Naive thymus-derived CD4-positive, alpha-beta T cell (primary cell): ENCODE measurements at regions not wholly inside any gene's neighbourhood (a gene's known extent, or its start where the extent isn't known, plus 50 kb on each side); places are given as distances from the start of the nearest gene placed in this dataset.

Experiments used
- ATAC-seq: fragments of 150-1000 bp; cut with Tn5 transposase; 2 replicates; pipeline ENCODE4 v1.10.0; 2021; ENCODE audit warnings: mild to moderate bottlenecking, moderate library complexity
- CTCF ChIA-PET: fragments of 350-600 bp; sonication (Branson Sonifier 250); formaldehyde crosslinking; loops from one replicate; lab custom pipeline; 2021; ENCODE audit warnings: antibody characterized with exemption; lab: Charles Lee
- POLR2A ChIA-PET: fragments of 350-600 bp; sonication (Branson Sonifier 250); formaldehyde crosslinking; loops from one replicate; lab custom pipeline; 2021; ENCODE audit warnings: antibody characterized with exemption, inconsistent platforms; lab: Charles Lee
- DNase-seq, 9 donors: peaks; one replicate each; pipeline versions ENCODE4 v3.0.0 to v3.0.0-alpha.2; 2020 to 2022; ENCODE audit warnings: mixed read lengths in 1 of 9
- H3K27ac ChIP-seq: one replicate; pipeline ENCODE4 v1.7.0; 2013; ENCODE audit warnings: mild to moderate bottlenecking, low read depth, low read length, moderate library complexity
- H3K27me3 ChIP-seq, 2 donors: one replicate each; pipeline ENCODE4 v1.7.0; 2013; ENCODE audit warnings: low read length in 2 of 2, mild to moderate bottlenecking in 2 of 2, moderate library complexity in 2 of 2; ENCODE audit not compliant: control insufficient read depth in 2 of 2, insufficient read depth in 2 of 2
- H3K36me3 ChIP-seq, 3 experiments: 1 replicate in 2 of 3; 2 replicates in 1 of 3; pipeline ENCODE4 v1.7.0; 2013; ENCODE audit warnings: low read length in 3 of 3, mild to moderate bottlenecking in 3 of 3, moderate library complexity in 1 of 3; ENCODE audit not compliant: insufficient read depth in 3 of 3, control insufficient read depth in 2 of 3
- H3K4me1 ChIP-seq, 2 donors: one replicate each; pipeline ENCODE4 v1.7.0; 2013; ENCODE audit warnings: low read length in 2 of 2, mild to moderate bottlenecking in 2 of 2, moderate library complexity in 1 of 2; ENCODE audit not compliant: control insufficient read depth in 2 of 2, insufficient read depth in 2 of 2
- H3K4me3 ChIP-seq: 2 replicates; pipeline ENCODE4 v1.7.0; 2013; ENCODE audit warnings: mild to moderate bottlenecking, low read length
- H3K9me3 ChIP-seq, 3 experiments: 1 replicate in 2 of 3; 2 replicates in 1 of 3; pipeline ENCODE4 v1.7.0; 2013; ENCODE audit warnings: low read length in 3 of 3; ENCODE audit not compliant: control insufficient read depth in 2 of 3
- H3K27ac Mint-ChIP-seq, 9 donors: one replicate each; pipeline ENCODE4 v1.8.0; 2020 to 2022; ENCODE audit warnings: mixed read lengths in 9 of 9, mild to moderate bottlenecking in 8 of 9, moderate library complexity in 5 of 9, inconsistent platforms in 2 of 9
- H3K27me3 Mint-ChIP-seq, 5 donors: one replicate each; pipeline ENCODE4 v1.8.0; 2021 to 2022; ENCODE audit warnings: mixed read lengths in 5 of 5, mild to moderate bottlenecking in 1 of 5
- H3K36me3 Mint-ChIP-seq, 5 donors: one replicate each; pipeline ENCODE4 v1.8.0; 2020 to 2022; ENCODE audit warnings: mixed read lengths in 5 of 5, mild to moderate bottlenecking in 3 of 5, inconsistent platforms in 1 of 5
- H3K4me1 Mint-ChIP-seq, 7 donors: one replicate each; pipeline ENCODE4 v1.8.0; 2020 to 2022; ENCODE audit warnings: mixed read lengths in 7 of 7, mild to moderate bottlenecking in 3 of 7, inconsistent platforms in 1 of 7
- H3K4me3 Mint-ChIP-seq, 10 donors: one replicate each; pipeline ENCODE4 v1.8.0; 2020 to 2022; ENCODE audit warnings: mild to moderate bottlenecking in 10 of 10, mixed read lengths in 10 of 10, moderate library complexity in 6 of 10, inconsistent platforms in 2 of 10
- H3K9me3 Mint-ChIP-seq, 11 donors: one replicate each; pipeline ENCODE4 v1.8.0; 2020 to 2022; ENCODE audit warnings: mixed read lengths in 11 of 11, mild to moderate bottlenecking in 4 of 11, inconsistent platforms in 1 of 11, moderate library complexity in 1 of 11
- intact Hi-C, 2 donors: fragments of 100-400 bp; cut with micrococcal nuclease; formaldehyde crosslinking; loops; one replicate each; pipeline ENCODE4 v1.15.1; 2023

DNA sequence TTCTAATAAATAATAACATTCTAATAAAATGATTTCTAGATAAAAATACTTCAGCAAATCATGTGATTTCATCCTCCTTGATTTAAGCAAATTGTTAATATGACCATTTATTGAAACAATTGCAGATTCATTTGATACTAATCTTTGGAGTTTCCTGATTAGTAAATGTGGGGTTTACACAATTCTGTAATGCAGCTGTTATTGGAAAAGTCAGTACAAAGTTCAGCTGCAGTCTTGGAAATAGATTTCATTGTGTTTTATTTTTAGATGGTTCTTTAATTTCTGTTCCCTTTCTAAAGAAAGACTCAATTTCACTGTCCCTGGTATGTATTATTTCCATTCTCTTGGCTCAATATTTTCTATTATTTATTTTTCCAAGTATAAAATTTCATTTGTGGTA is 342.0 kb downstream of the TBC1D32 start:
- CTCF ChIA-PET = no interaction called here
- Histone ChIP-seq H3K4me3 (no peak overlapping the region), H3K4me1 (no peaks in the 10 kb centered on the region), H3K27me3 (no peaks in the 10 kb centered on the region), H3K27ac (no peak overlapping the region), H3K36me3 (no peaks in the 10 kb centered on the region), H3K9me3 (no peaks in the 10 kb centered on the region)
- intact Hi-C loops = no loop called here
- Mint-ChIP-seq H3K9me3 (peaks cover 0 to 5% (median 0%) of the 10 kb centered on the region in 11 donors), H3K27me3 (peaks cover 0 to 11% (median 5%) of the 10 kb centered on the region in 5 donors), H3K27ac (no peak overlapping the region), H3K4me3 (no peak overlapping the region), H3K36me3 (no peaks in the 10 kb centered on the region), H3K4me1 (no peaks in the 10 kb centered on the region)
- POLR2A ChIA-PET = no interaction called here
- DNase-seq (no peak), ATAC-seq (no peak)

DNA sequence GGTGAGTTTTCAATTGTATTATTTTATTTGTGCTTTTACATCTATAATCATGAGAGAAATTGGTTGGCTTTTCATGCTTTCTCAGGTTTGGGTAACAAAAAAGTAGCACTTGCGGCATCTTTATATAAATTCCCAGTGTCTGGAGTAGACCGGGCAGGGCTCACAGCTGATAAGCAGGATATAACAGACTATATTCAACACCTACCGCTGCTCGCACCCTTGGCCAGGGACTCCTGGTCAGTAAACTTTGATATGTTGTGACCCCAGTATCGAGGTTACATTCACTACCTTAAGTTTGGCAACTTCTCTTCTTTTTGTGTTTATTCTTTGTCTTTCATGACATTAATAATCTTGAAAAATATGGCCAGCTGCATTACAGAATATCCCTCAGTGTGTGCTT is 343.4 kb downstream of the TBC1D32 start:
- Mint-ChIP-seq H3K36me3 (no peaks in the 10 kb centered on the region), H3K9me3 (peaks cover 0 to 4% (median 0%) of the 10 kb centered on the region in 11 donors), H3K27ac (no peak overlapping the region), H3K4me3 (no peak overlapping the region), H3K4me1 (no peaks in the 10 kb centered on the region), H3K27me3 (peaks cover 0 to 11% (median 5%) of the 10 kb centered on the region in 5 donors)
- H3K4me3 ChIP-seq = no peak overlapping the region
- ChIA-PET CTCF (no interaction called here), POLR2A (no interaction called here)
- H3K9me3 ChIP-seq = no peaks in the 10 kb centered on the region
- H3K27ac ChIP-seq = no peak overlapping the region
- no peaks in the 10 kb centered on the region for H3K4me1 ChIP-seq
- H3K27me3 ChIP-seq = no peaks in the 10 kb centered on the region
- no peak for ATAC-seq
- DNase-seq = no peak
- intact Hi-C loops = no loop called here
- H3K36me3 ChIP-seq = no peaks in the 10 kb centered on the region

DNA sequence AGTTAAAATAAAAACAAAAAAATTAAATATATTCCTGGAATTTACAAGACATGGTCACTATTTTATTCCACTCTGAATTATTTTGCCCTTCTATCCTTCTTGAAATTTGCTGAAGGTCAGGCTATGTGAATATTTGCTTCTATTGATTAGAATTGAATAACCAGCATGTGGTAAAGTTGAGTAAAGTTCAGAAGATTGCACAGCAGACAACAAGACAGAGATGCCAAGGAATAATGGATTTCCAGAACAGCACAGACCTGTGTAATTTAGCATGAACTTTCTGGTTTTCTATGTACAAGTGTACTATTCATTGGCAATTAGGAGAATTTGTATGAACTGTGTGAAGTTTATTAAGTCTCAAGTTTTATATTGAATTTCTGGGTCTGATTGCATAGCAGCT is 352.4 kb downstream of the TBC1D32 start:
- Histone ChIP-seq H3K4me1 (no peaks in the 10 kb centered on the region), H3K4me3 (no peak overlapping the region), H3K27ac (no peak overlapping the region), H3K36me3 (no peaks in the 10 kb centered on the region), H3K9me3 (no peaks in the 10 kb centered on the region), H3K27me3 (no peaks in the 10 kb centered on the region)
- CTCF ChIA-PET = interaction anchor here (0.6 kb wide), 1 partner anchor 407 kb away, joined by 3 read pairs; no protein-coding TSS in a partner anchor
- Mint-ChIP-seq H3K4me1 (no peaks in the 10 kb centered on the region), H3K9me3 (peaks cover 0 to 2% (median 0%) of the 10 kb centered on the region in 11 donors), H3K27ac (no peak overlapping the region), H3K4me3 (no peak overlapping the region), H3K27me3 (peaks cover 0 to 4% (median 0%) of the 10 kb centered on the region in 5 donors), H3K36me3 (no peaks in the 10 kb centered on the region)
- DNase-seq (no peak), ATAC-seq (no peak)
- intact Hi-C loops = no loop called here
- POLR2A ChIA-PET = interaction anchor here (0.7 kb wide), 1 partner anchor 15 kb away, joined by 3 read pairs; no protein-coding TSS in a partner anchor

DNA sequence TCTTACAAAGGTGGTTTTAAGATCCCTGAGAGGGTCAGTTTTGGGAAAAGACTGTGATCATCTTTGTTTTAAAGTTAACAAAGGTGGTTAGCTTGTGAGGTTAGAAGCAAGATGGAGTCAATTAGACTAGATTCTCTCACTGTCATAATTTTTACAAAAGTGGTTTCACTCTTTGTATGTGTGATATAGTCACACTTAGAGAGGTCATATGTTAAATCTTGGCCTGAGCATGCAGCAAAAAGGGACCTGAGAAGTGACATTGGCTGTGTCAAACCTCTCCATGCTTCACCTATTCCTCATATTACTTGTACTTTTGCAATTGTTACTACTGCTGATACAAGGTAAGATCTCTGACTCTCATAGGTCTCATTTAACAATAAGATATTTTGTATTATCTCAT is 368.0 kb downstream of the TBC1D32 start:
- ChIA-PET CTCF (no interaction called here), POLR2A (interaction anchor here (0.6 kb wide), 1 partner anchor 15 kb away, joined by 3 read pairs; no protein-coding TSS in a partner anchor)
- H3K36me3 ChIP-seq = no peaks in the 10 kb centered on the region
- Mint-ChIP-seq H3K27ac (no peak overlapping the region), H3K9me3 (peaks cover 0 to 7% (median 0%) of the 10 kb centered on the region in 11 donors), H3K36me3 (no peaks in the 10 kb centered on the region), H3K27me3 (peaks cover 0 to 11% (median 0%) of the 10 kb centered on the region in 5 donors), H3K4me1 (no peaks in the 10 kb centered on the region), H3K4me3 (no peak overlapping the region)
- no peak overlapping the region for H3K27ac ChIP-seq
- no peaks in the 10 kb centered on the region for H3K27me3 ChIP-seq
- DNase-seq = no peak
- H3K4me3 ChIP-seq = no peak overlapping the region
- no peaks in the 10 kb centered on the region for H3K9me3 ChIP-seq
- no peak for ATAC-seq
- H3K4me1 ChIP-seq = no peaks in the 10 kb centered on the region
- intact Hi-C loops = no loop called here

GRCh38 chr6:120965814-120966213 is 368.5 kb downstream of the TBC1D32 start:
- Mint-ChIP-seq H3K27me3 (peaks cover 0 to 11% (median 0%) of the 10 kb centered on the region in 5 donors), H3K36me3 (no peaks in the 10 kb centered on the region), H3K4me1 (no peaks in the 10 kb centered on the region), H3K4me3 (no peak overlapping the region), H3K27ac (no peak overlapping the region), H3K9me3 (peaks cover 0 to 7% (median 0%) of the 10 kb centered on the region in 11 donors)
- intact Hi-C loops = no loop called here
- no peak for ATAC-seq
- H3K9me3 ChIP-seq = no peaks in the 10 kb centered on the region
- H3K4me1 ChIP-seq = no peaks in the 10 kb centered on the region
- no peak for DNase-seq
- no peaks in the 10 kb centered on the region for H3K36me3 ChIP-seq
- H3K4me3 ChIP-seq = no peak overlapping the region
- CTCF ChIA-PET = no interaction called here
- POLR2A ChIA-PET = no interaction called here
- H3K27ac ChIP-seq = no peak overlapping the region
- H3K27me3 ChIP-seq = no peaks in the 10 kb centered on the region

GRCh38 chr6:120960761-120961160 is 373.5 kb downstream of the TBC1D32 start:
- peaks cover 0 to 8% (median 0%) of the 10 kb centered on the region in 5 donors for H3K27me3 Mint-ChIP-seq
- Histone ChIP-seq H3K9me3 (no peaks in the 10 kb centered on the region), H3K4me1 (no peaks in the 10 kb centered on the region), H3K36me3 (no peaks in the 10 kb centered on the region), H3K27ac (no peak overlapping the region), H3K27me3 (no peaks in the 10 kb centered on the region), H3K4me3 (no peak overlapping the region)
- CTCF ChIA-PET = no interaction called here
- POLR2A ChIA-PET = no interaction called here
- DNase-seq = no peak
- peaks cover 0 to 3% (median 0%) of the 10 kb centered on the region in 11 donors for H3K9me3 Mint-ChIP-seq
- no peak overlapping the region for H3K27ac Mint-ChIP-seq
- ATAC-seq = no peak
- intact Hi-C loops = no loop called here
- no peaks in the 10 kb centered on the region for H3K36me3 Mint-ChIP-seq
- no peaks in the 10 kb centered on the region for H3K4me1 Mint-ChIP-seq
- no peak overlapping the region for H3K4me3 Mint-ChIP-seq

DNA sequence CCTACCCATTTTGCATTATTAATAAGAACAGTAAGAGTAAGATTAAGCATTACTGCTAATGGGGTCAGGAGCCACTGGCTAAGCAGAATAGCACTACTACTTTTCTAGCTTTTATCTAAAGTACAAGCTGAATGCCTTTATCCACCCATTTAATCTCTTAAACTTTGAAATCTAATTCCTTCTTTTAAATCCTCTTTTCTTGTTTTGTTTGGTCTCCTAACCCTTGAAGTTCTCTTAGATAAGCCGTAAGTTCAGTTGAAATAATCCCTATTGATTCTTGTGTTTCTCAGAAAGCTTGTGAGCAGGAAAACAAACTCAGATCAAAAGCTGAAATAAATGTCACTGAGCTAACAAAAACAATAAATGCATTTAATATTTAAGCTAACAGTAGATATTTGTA is 380.2 kb downstream of the TBC1D32 start:
- no peak for ATAC-seq
- Histone ChIP-seq H3K9me3 (no peaks in the 10 kb centered on the region), H3K4me1 (no peaks in the 10 kb centered on the region), H3K27ac (no peak overlapping the region), H3K27me3 (no peaks in the 10 kb centered on the region), H3K4me3 (no peak overlapping the region), H3K36me3 (no peaks in the 10 kb centered on the region)
- no peaks in the 10 kb centered on the region for H3K4me1 Mint-ChIP-seq
- H3K27ac Mint-ChIP-seq = no peak overlapping the region
- no peaks in the 10 kb centered on the region for H3K27me3 Mint-ChIP-seq
- POLR2A ChIA-PET = no interaction called here
- peaks cover 0 to 8% (median 0%) of the 10 kb centered on the region in 11 donors for H3K9me3 Mint-ChIP-seq
- H3K36me3 Mint-ChIP-seq = no peaks in the 10 kb centered on the region
- no peak for DNase-seq
- CTCF ChIA-PET = no interaction called here
- intact Hi-C loops = no loop called here
- no peak overlapping the region for H3K4me3 Mint-ChIP-seq
